ENCODE measurements at regions not wholly inside any gene's neighbourhood (a gene's known extent, or its start where the extent isn't known, plus 50 kb on each side); places are given as distances from the start of the nearest gene placed in this dataset.
"Not testable (repeated sequence)": the region's sequence is repeated elsewhere in the genome, so short reads cannot be mapped to it uniquely, and the experiment has no call there.

- ATAC-seq: no peak
- Histone ChIP-seq H3K9me2 (ENCODE audit: insufficient read depth) (0 out of 2 replicates have a peak, but pooled peaks cover 8% of the 10 kb centered on the region), H3F3A (replicated peaks; ENCODE audit: low read depth) (no peaks in the 10 kb centered on the region), H3K27me3 (ENCODE audit: insufficient read depth) (no peaks in the 10 kb centered on the region), H2AFZ (no peak overlapping the region), H3K36me3 (ENCODE audit: insufficient read depth) (no peaks in the 10 kb centered on the region), H3K4me1 (ENCODE audit: insufficient read depth) (no peaks in the 10 kb centered on the region), H3K27ac (ENCODE audit: low read depth) (no peak overlapping the region), H3K79me2 (replicated peaks; ENCODE audit: insufficient read depth) (no peaks in the 10 kb centered on the region), H3K4me2 (no peak overlapping the region), H3K4me3 (no peak overlapping the region), H4K20me1 (replicated peaks; ENCODE audit: insufficient read depth) (no peaks in the 10 kb centered on the region)
- no peak for DNase-seq (ENCODE audit: low spot score)
- no peak overlapping the region for H3K27ac Mint-ChIP-seq
- no peak for TF ChIP-seq JUNB (IDR thresholded peaks at IDR 0.05; ENCODE audit: unreplicated experiment)
- no peak for TF ChIP-seq ZNF331 (CRISPR knock-in tag; IDR thresholded peaks at IDR 0.05; ENCODE audit: low read depth)
- TF ChIP-seq POLR2AphosphoS5 (IDR thresholded peaks at IDR 0.05; ENCODE audit: low read depth): no peak
- peaks cover 11% of the 10 kb centered on the region for H3K9me3 Mint-ChIP-seq
- peaks cover 5% of the 10 kb centered on the region; the same call in 2 of the 3 replicates for H3K36me3 Mint-ChIP-seq (ENCODE audit: low read depth)
- H3K27me3 Mint-ChIP-seq (ENCODE audit: insufficient read depth, low read depth, poor library complexity): no peaks in the 10 kb centered on the region
- H3K4me3 Mint-ChIP-seq: no peak overlapping the region
- H3K4me1 Mint-ChIP-seq: peaks cover 5% of the 10 kb centered on the region; the same call in 2 of the 3 replicates
Measured at GRCh38 chr13:100976993-100977392, 302.4 kb upstream of the TMTC4 start.

GRCh38 chr13:100975666-100976065, 301.1 kb upstream of the TMTC4 start:
- not testable (repeated sequence) for H3K4me1 Mint-ChIP-seq; H3K27ac Mint-ChIP-seq; H3F3A ChIP-seq (replicated peaks; ENCODE audit: low read depth); H3K36me3 ChIP-seq (ENCODE audit: insufficient read depth); H4K20me1 ChIP-seq (replicated peaks; ENCODE audit: insufficient read depth); H3K27ac ChIP-seq (ENCODE audit: low read depth); DNase-seq (ENCODE audit: low spot score); H3K9me2 ChIP-seq (ENCODE audit: insufficient read depth); H3K4me3 Mint-ChIP-seq; H3K4me3 ChIP-seq; H3K4me2 ChIP-seq; H3K4me1 ChIP-seq (ENCODE audit: insufficient read depth); ATAC-seq; H3K27me3 Mint-ChIP-seq (ENCODE audit: insufficient read depth, low read depth, poor library complexity); H3K79me2 ChIP-seq (replicated peaks; ENCODE audit: insufficient read depth); H3K27me3 ChIP-seq (ENCODE audit: insufficient read depth); H3K36me3 Mint-ChIP-seq (ENCODE audit: low read depth); H2AFZ ChIP-seq
- H3K9me3 Mint-ChIP-seq: peaks cover 12% of the 10 kb centered on the region

DNA sequence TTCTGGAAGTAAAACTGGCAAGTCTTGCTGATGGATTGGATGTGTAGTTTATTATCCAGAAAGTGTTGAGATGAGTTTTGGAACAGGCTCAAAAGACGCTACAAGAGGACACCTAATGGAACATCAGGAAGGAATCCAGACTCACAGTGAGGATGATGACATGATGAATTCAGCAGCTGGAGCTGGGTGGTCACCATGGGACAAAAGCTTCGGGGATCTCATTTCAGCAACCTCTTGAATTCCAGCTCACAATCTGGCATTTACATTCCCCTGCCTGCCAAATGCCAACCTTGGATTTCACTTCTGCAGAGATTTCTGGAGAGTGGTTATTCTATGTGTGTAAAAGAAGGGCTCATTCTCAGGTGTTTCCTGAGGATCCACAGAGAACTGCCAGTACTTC, 288.0 kb upstream of the TMTC4 start:
- Histone ChIP-seq H4K20me1 (replicated peaks; ENCODE audit: insufficient read depth) (no peaks in the 10 kb centered on the region), H3K27ac (ENCODE audit: low read depth) (no peak overlapping the region), H3K36me3 (ENCODE audit: insufficient read depth) (no peaks in the 10 kb centered on the region; the same call in 1 of the 2 replicates), H3F3A (replicated peaks; ENCODE audit: low read depth) (no peaks in the 10 kb centered on the region), H3K4me1 (ENCODE audit: insufficient read depth) (no peaks in the 10 kb centered on the region), H3K4me3 (no peak overlapping the region), H3K4me2 (no peak overlapping the region), H3K79me2 (replicated peaks; ENCODE audit: insufficient read depth) (no peaks in the 10 kb centered on the region), H3K27me3 (ENCODE audit: insufficient read depth) (no peaks in the 10 kb centered on the region), H2AFZ (no peak overlapping the region), H3K9me2 (ENCODE audit: insufficient read depth) (peaks cover 13% of the 10 kb centered on the region)
- no peak overlapping the region for H3K4me3 Mint-ChIP-seq
- H3K36me3 Mint-ChIP-seq (ENCODE audit: low read depth): no peaks in the 10 kb centered on the region; the same call in 2 of the 3 replicates
- H3K4me1 Mint-ChIP-seq: no peaks in the 10 kb centered on the region; the same call in 2 of the 3 replicates
- H3K27me3 Mint-ChIP-seq (ENCODE audit: insufficient read depth, low read depth, poor library complexity): no peaks in the 10 kb centered on the region
- peaks cover 18% of the 10 kb centered on the region for H3K9me3 Mint-ChIP-seq
- TF ChIP-seq, protein P1, sequence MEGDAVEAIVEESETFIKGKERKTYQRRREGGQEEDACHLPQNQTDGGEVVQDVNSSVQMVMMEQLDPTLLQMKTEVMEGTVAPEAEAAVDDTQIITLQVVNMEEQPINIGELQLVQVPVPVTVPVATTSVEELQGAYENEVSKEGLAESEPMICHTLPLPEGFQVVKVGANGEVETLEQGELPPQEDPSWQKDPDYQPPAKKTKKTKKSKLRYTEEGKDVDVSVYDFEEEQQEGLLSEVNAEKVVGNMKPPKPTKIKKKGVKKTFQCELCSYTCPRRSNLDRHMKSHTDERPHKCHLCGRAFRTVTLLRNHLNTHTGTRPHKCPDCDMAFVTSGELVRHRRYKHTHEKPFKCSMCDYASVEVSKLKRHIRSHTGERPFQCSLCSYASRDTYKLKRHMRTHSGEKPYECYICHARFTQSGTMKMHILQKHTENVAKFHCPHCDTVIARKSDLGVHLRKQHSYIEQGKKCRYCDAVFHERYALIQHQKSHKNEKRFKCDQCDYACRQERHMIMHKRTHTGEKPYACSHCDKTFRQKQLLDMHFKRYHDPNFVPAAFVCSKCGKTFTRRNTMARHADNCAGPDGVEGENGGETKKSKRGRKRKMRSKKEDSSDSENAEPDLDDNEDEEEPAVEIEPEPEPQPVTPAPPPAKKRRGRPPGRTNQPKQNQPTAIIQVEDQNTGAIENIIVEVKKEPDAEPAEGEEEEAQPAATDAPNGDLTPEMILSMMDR (conservative IDR thresholded peaks at IDR 0.05; ENCODE audit: low read depth in 2 of 2): no peak
- TF ChIP-seq EZH2 (IDR thresholded peaks at IDR 0.05; ENCODE audit: low read depth, unreplicated experiment) (no peak), NANOG (IDR thresholded peaks at IDR 0.05; ENCODE audit: borderline replicate concordance) (no peak), ZNF331 (CRISPR knock-in tag; IDR thresholded peaks at IDR 0.05; ENCODE audit: low read depth) (no peak), EZH2phosphoT487 (IDR thresholded peaks at IDR 0.05; ENCODE audit: unreplicated experiment) (no peak), JUNB (IDR thresholded peaks at IDR 0.05; ENCODE audit: unreplicated experiment) (no peak)
- TF ChIP-seq, protein P2, sequence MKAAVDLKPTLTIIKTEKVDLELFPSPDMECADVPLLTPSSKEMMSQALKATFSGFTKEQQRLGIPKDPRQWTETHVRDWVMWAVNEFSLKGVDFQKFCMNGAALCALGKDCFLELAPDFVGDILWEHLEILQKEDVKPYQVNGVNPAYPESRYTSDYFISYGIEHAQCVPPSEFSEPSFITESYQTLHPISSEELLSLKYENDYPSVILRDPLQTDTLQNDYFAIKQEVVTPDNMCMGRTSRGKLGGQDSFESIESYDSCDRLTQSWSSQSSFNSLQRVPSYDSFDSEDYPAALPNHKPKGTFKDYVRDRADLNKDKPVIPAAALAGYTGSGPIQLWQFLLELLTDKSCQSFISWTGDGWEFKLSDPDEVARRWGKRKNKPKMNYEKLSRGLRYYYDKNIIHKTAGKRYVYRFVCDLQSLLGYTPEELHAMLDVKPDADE (IDR thresholded peaks at IDR 0.05): no peak
- no peak for DNase-seq (ENCODE audit: low spot score)
- H3K27ac Mint-ChIP-seq: no peak overlapping the region
- no peak for ATAC-seq

Measured in GM23338 (cell line).